IPS DF 4.7 (cell line): ENCODE measurements at regions not wholly inside any gene's neighbourhood (a gene's known extent, or its start where the extent isn't known, plus 50 kb on each side); places are given as distances from the start of the nearest gene placed in this dataset.
"Not testable (repeated sequence)": the region's sequence is repeated elsewhere in the genome, so short reads cannot be mapped to it uniquely, and the experiment has no call there.

Source experiments
- DNase-seq: peaks from one replicate; pipeline ENCODE4 v3.0.0-alpha.2; 2013; ENCODE audit warnings: low spot score; ENCODE audit errors: extremely low read depth

DNA sequence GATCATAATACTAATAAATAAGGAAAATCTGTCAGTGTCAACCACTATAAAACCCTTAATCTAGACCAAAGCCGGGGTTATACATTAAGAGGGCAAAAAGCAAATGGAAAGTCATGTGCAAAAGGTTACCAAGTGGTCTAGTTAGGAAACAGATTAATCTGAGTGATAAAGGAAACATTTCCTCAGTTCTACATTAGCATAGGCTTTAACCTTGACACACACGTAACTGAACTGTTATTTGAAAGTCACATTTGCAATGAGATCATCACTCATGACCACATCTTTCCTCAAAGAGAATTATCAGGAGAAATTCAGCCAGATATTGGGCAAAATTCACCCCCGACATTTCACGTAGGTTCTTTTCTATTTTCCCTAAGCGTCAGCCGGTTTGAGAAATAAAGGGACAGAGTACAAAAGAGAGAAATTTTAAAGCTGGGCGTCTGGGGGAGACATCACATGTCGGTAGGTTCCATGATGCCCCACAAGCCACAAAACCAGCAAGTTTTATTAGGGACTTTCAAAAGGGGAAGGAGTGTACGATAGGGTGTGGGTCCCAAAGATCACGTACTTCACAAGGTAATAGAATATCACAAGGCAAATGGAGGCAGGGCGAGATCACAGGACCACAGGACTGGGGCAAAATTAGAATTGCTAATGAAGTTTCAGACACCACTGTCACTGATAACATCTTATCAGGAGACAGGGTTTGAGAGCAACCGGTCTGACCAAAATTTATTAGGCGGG, 76.8 kb upstream of the DST start:
- not testable (repeated sequence) for DNase-seq

DNA sequence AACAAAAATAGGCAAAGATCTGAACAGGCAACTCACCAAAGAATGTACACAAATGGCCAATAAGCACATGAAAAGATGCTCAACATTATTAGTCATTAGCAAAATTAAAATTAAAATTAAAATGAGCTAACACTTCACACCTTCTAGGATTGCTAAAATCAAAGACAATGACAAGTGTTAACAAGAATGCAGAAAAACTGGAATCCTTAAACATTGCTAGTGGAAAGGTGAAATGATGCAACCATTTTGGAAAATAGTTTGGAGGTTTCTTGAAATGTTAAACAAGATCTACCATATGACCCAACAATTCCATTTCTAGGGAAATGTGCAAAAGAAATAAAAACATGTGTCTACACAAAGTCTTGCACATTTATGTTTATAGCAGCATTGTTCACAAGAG, 75.5 kb upstream of the DST start:
- no peak for DNase-seq

DNA sequence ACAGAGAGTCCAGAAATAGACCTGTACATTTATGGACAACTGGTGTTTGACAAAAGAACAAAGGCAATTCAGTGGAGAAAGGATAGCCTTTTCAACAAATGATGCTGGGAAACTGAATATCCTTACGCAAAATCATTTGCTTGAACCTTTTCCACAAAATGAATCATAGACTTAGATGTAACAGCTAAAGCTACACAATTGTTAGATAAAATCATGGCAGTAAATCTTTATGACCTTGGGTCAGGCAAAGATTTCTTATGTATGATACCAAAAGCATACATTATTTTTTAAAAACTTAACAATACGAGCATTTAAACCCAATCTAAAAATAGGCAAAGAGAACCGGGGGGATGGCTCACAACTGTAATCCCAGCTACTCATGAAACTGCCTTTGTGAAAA, 73.5 kb upstream of the DST start:
- DNase-seq, result no peak

DNA sequence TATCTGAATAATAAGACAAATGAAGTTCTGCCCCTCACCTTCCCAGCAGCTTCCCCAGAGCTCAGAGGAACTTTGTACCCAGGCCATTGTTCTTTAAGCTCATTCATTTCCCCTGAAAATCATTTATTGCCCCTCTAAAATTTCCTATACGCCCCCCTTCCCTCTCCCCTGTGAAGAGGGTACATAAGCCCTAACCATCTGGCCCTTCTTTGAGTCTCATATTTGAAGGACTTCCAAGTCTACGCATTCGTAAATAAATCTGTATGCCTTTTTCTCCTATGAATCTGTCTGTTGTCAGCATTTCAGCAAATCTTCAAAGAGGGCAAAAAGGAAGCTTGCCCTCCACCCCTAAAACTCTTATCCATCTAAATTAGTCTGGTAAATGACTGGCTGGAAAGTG, 73.1 kb upstream of the DST start:
- DNase-seq, result no peak

DNA sequence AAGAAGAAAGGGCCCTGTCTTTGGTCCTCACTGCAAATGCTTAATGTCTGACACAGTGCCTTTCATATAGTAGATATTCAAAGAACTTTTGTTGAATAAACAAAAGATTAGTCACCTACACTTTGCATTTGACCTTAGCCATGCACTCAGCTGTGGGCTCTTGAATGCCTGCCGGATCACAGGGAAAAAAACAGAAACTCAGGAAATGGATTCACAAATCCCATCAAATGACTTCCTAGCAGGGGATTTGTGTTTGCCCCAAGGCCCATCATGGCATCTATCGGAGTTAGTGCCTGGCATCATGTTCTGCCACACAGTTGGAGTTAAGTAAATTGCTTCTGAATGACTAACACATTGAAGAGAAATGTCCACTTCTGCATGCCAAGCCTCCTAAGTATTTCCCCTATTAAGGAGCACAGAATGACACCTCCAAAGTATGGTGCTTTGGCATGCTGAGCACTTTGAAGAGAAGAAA, 72.3 kb upstream of the DST start:
- DNase-seq, result no peak

DNA sequence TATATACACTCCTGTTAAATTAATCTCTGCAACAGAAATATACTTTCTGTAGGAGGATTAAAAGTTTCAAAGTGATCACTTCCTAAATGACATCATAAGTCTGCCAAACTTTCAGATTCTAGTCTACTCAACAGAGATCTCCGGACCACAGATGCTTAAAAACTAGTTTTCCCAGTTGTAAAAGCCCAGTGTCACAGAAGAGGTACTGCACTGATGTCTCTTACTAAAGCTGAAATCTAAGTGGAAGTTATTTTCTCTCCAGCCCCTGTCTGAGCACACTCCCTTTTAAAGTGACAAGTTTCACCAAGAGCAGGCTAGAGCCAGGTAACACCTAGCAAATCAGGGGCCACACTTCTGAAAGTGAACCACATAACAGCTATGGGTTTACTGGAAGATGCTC, 71.6 kb upstream of the DST start:
- DNase-seq, result no peak

DNA sequence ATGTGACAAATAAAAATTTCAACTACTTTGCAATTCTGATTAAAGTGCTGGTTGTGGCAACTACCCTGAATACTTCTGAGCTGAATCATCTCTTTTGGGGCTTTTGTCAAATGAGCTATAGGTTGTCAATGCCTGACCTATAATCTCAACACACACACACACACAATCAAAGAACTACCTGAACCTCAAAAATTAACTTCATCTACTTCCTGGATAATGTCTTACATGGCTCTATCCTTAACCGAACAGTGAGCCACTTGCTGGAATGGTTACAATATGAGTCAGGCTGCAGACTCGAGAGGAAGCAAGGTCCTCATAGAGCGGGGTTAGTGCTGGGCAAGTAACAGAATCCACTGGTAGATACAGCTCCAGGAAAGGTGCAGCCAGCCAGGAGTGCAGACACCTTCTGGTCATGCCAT, 70.6 kb upstream of the DST start:
- no peak for DNase-seq

DNA sequence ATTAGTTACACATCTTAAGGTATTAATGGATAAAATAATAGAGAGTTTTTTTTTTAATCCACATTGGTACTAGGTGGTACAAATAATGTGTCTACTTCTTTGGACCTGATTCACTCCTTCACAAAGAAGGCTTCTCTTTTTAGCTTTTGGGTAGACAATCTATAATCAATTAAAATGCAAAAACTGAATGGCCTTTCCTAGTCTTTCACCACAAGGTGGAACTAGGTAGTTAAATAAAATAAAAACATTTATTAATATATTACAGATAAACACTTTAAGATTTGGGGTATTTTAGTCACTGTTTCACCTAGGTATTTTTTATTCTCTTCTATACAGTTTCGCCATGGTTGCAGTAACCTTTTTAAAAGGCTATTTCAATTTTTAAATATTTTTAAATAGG, 68.3 kb upstream of the DST start:
- no peak for DNase-seq

DNA sequence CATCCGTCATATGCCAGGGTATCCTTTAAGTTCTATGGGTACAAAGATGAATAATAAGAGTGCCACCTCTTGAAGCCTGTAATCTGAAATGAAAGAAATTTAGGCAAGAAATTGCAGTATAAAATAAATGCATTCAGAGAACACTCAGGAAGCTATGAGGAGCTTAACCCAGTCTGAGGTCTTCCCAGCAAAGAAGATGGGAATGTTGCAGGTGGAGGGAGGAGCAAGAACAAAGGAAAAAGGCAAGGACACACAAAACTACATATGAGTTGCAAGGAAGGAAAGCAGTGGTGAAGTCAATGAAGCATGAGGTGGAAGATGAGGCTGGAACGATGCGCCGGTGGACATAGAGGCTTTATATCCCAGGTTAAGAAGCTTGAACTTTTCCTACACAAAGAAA, 67.0 kb upstream of the DST start:
- no peak for DNase-seq

DNA sequence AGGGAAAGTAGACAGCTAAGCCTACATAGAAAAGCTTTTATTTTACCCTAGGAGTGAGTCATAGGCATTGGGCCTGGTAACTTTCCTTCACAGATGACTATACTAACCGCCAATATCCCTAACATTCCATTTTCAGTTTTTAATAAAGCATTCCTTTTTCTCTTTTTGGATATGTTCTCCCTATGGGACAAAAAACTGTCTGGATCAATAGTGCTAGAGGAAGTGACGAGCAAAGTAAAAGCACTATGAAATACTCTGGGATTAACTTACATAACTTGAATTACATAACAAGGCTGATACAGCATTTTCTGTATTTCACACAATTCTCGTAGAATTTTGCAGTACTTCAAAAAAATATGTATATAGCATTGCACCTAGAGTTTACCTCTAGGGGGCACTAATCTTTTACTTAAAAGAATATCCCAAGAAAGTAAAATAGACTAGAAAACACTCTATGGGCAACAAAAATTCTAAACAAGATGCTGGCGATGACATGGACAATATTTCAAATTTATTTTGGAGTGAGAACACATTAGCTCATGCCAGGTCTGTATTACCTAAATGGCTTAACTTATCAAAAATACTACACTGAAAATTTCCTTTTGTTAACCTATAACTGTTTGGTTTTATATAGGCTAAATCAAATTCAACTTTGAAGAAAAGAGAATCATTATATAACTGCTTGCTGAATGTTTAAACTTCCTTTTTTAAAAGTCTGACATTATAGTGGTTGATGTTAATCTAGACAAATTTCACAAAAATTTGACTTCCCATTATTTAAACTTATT, 66.3 kb upstream of the DST start:
- DNase-seq, result no peak

DNA sequence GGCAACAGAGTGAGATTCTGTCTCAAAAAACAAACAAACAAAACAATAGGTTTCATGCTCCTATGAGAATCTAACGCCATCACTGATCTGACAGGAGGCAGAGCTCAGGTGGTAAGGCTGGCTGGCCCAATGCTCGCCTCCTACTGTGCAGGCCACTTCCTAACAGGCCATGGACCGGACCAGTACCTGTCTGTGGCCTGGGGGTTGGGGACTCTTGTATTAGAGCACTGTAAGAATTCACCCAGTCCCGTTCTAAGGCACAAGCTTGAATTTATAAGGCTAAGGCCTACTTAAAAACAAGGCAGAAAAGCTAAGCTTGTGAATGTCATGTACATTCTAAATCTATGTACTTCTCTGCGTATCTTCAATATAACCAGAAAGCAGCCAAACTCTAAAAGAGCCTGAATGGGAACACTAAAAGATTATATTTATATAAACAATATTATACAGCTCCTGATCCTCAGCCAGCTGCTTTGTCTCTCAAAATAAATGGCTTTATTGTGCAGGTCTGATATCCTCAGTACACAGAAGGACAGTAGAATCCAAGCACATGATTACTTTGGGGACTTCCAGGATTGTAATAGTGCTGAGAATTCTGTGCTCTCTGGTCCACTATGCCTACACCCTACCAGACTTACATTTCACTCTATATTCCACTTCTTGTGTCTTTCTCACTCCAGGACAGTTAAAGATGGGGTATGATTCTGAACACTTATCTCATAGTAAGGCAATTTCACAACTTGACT, 64.5 kb upstream of the DST start:
- DNase-seq, result no peak

DNA sequence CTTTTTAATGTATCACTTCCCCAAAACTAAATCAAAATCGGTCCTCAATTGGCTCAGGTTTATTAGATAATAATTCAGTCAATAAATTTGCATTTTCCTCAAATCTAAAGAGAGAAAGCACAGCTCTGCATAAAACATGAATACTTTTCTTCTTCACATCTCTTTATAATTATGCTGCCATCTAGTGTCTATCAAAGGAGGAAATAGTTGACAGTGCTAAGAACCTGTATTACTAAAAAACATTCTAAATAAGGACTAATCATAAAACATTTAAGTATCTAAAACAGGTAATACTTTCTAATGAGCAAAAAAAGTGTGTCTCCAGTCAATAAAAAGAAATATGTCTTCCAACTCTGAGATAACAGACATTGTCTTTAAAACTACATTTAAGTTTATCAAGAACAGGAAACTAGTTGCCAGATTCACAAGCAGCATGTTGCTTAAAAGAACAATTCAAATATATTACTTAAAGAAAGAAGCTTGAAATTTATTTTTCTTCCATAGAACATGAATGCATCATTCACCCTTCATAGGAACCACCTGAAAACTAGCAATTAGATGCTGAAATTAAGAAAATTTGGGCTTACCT, 56.5 kb upstream of the DST start:
- no peak for DNase-seq

DNA sequence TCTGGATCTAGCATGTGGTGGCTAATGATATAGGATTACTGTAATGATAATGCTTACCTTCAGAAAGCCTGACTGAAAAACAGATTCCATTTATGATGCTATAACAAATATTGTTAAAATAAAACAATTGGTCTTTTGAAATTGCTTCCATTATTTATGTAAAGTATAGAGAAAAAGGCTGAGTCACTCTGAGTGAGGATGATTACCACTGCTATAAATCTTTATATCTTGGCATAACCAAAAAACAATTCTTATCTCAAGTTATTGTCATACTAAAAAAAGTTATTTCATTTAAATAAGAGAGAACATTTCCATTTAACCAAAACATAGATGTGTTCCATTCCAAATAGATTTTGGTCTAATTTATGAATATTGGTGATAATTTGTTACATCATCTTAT, 53.0 kb upstream of the DST start:
- DNase-seq, result no peak

DNA sequence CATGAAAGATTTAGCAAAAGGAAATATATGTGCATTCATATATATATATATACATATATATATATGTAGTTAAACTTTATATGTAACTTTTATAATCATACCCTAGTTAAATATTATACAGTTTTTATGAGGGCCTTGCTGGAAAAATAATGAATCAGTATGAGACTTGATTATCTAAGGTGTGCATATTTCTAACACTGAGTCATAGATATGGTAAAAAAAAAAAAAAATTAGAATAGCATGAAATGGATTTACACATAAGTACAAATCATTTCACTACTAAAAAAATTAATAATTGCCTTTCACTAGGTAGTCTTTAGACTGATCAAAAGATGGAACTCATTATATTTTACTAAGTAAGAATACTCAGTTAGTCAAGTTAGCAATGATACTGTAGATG, 51.3 kb upstream of the DST start:
- DNase-seq, result no peak

DNA sequence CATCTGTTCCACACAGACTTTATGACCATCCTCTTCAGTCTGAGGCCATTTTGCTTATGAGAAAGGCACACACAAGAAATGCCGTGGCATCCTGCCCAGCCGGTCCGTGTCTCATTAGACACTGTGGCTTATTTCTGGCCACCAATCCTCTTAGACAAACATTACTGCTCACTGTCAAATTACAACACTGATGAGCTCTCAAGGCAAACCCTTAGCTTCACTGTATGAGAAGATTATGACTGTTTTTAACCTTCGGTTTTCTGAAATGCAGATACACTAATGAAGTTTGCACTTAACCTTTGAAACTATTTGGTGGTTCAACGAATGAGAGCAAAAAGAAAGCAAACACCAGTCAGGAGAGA, 50.5 kb upstream of the DST start:
- DNase-seq, result no peak

DNA sequence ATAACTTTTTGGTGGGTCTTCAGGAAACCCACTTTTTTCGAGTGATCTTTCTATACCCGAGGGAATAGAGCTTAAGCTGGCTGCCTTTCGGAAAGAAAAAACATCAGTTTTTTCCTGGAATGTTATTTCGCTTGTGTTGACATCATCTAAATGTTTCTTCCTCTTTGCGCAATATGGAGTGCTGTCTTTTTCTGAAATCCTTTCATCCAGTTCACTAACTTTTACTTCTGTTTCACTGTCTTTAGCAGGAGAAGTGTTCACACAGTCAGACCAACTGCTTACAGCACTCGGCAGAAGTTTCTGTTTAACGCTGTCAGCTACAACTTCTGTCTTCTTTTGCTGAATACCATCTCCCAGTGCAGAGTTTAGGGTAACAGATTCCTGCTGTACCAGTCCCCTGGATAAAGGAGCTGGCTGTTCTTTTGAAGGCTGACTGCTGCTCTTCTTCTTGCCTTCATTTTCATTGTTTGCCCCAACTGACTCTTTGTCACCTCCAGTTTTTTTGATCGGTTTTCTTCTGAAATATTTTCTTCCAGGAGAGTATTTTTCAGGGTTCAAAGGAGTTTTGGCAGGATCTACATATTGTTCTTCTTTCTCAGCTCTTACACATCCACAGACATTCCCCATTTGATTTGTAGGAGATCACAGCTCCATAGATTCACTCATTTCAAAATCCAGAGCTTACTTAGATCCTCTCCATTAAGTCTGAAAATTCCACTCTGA, 50.0 kb upstream of the DST start:
- DNase-seq, result no peak
